Activated CD4-positive, alpha-beta T cell treated with anti-CD3 and anti-CD28 coated beads, Interleukin-10, Interleukin-2, amounts not matched to agents 100 ng/mL and 50 ng/mL, durations not matched to agents 16 hours and 8 hours (primary cell): ENCODE measurements at regions not wholly inside any gene's neighbourhood (a gene's known extent, or its start where the extent isn't known, plus 50 kb on each side); places are given as distances from the start of the nearest gene placed in this dataset.
A peak's percentile ranks its signal among the peaks of the same experiment; 100 is the strongest.

Source experiments
- DNase-seq: peaks from one replicate; pipeline ENCODE4 v3.0.0-alpha.2; 2020

DNA sequence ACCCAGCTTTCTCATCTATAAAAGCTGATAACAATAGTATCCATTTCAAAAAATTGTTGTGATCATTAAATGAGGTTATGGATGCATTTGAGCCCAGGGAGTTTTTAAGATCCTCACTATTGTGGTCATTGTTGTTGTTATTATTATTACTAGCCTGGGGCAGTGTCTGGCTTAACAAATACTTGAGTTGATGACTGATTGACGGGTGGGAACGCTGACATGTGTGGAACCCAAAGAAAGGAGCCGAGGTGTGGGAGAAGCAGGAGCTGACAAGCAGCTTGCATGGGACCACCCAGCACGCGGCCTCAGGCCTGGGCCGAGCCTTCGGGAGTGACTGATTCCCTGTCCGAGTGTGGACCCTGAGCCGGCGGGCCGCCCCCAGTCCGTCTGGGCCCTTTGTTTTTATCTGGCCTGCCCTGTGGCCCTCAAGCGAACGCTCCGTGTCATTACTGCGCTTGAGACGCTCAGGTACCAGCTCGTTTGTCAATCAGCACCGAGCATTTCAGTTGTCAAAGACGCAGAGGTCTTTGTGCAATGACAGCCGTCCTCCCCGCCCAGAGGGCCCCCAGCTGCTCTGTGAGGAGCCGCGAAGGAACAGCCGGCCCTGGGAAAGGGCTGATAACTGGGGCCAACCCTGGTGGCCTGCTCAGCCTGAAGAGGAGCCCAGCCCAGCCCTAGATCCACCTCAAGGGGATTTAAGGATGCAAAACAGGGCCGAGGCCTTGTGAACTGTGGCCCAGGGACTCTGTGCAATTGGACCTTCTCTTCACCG is 132.9 kb upstream of the FOXF1 start:
- DNase-seq, result no peak

DNA sequence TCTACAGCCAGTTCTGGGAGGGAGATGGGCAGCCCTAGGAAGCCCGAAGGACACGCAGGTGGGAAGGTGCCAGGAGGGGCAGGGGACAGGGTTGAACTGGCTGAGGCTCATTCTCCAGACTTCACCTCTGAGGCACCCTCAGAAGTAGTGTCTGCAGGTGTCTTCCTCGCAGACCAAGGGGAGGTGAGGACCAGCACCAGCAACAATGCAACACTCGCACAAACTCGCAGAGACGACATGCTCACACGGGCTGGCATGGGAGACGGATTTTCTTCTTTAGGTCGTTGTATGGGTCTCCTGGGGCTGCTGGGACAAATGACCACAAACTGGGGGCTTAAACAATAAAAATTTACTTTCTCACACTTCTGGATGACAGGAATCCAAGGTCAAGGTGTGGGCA is 132.2 kb upstream of the FOXF1 start:
- no peak for DNase-seq

DNA sequence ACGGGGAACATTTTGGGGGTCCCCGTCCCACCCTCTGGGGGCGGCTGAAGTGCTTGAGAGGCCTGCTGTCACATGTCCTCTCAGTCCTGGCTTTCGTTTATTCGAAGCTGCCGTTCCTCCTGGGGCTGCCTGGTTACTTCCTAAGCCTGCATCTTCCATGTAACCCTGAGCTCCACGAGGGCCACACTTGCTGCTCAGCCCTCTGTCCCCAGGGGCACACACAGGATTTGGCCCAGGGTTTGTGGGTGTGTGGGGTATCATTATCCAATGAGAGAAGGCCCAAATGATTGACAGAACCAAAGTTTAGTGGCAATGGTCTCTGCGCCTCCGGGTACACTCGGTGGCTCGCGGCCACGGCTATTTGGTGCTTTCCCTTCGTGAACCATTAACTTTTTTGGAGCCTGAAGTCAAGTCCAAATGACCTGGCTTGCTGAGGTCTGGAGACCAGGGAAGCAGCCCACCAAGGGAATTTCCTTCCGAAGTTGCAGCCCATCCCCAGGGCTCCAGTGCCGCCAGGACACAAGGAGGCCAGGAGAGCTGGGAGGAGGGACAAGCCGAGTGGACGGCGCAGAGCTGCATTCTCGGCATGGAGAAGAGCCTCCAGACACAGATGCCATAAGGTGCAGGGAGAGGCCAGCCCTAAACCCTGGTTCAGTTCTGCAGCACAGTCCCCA is 131.4 kb upstream of the FOXF1 start:
- no peak for DNase-seq

DNA sequence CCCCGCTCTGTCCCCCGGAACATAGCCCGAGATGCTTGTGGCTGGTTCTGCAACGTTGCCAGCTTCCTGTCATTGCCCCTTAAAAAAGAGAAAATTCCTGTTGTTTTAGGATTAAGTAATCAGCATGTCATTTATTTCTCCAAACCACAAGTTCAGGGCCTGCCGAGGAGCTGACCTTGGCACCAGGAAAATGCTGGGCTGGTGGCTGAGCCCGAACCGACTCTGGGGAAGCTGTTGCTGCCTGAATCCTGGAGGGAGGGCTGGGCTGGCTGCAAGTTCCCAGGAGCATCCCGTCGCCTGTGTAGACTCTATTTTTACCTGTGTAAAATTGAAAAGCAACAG is 130.9 kb upstream of the FOXF1 start:
- no peak for DNase-seq

DNA sequence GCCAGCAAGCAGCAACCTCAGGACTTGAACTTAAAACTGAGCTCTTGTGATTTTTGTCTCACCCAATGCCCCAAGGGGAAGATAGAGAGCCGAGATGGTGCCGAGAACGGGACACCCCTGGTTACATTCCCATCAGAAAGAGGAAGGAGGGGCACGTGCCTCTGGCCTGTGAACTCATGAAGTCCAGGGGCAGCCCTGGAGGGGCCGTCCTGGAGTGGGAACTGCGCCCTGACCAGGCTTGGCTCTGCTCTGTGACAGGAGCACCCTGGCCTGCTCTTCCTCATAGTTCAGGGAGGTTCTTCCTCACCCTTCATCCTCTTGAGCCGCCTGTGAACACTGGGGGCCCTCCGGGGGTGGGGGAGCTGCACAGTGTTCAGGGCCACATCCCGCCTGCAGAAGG is 130.3 kb upstream of the FOXF1 start:
- no peak for DNase-seq

DNA sequence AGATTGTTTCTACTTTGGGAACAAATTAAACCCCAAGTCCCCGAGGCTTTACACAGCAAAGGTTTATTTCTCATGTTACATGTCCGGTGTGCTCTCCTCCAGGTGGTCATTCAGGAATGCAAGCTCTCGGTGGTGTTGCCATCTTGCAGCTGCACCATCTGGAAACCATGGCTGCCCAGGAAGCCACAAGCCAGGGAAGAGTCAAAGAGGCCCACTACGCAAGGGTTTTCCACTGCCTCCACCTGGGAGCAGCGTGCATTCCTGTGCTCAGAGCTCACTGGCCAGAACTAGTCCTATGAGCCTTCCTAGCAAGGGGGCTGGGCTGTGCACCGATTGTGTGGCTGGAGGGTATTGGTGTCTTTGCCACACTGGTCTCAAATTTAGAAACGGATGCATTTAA is 128.8 kb upstream of the FOXF1 start:
- DNase-seq, result no peak

DNA sequence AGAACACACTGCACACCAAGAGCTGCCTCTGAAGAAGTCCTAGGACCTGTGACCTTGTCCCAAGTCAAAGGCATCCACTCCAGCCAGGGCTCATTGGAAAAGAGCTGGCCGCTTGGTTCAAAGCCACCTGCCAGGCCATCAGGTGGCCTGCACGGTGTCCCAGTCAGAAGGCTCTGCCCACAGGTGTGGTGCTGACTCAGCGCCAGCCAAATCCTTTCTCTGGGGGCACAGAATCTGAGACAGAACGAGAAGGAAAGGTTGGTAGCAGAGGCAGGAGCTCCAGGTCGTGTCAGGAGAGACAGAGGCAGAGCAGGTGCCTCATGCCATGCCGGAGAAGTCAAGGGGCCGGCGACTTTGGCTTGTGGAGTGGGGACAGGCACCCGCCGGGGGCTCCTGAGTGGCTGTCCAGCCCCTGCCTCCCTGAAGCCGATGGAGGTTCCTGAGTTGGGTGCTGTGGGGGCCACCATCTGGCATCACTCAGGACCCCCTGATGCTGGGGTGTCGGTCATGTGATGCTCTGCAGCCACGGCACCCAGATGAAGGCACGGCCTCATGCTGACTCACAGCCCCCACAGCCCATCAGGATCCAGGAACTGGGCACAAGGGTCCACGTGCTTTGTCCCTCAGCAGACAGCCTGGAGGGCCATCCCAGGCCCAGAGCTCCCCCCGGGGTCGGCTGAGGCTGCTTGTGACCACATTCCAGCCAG is 128.1 kb upstream of the FOXF1 start:
- DNase-seq, result no peak

DNA sequence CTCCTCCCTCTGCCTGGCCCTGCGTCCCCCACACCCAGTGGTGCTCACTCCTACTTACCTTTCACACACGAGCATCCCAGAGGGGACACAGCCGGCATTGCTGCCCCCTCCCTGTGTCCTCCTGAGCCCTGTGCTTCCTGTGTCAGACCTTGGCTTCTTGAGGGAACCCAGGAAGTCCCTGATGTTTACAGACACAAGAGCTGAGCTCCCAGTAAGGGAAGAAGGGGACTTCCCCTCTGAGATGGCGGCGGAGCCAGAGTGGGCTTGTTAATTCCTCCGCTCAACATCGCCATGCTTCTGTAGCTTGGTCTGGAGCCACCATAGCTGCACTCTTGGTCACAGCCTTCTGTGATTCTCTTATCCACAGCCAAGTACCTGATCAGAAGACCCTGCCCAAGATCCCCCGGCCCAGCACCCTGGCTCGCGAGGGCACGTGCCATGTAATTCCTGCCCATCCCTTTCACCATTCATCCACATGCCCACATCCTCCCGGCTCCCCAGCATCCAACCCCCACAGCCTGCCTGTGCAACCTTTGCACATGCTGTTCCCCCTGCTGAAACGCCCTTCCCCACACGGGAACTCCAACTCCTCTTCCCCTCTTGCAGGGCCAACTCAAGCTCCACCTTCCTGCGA is 127.4 kb upstream of the FOXF1 start:
- DNase-seq, result no peak

DNA sequence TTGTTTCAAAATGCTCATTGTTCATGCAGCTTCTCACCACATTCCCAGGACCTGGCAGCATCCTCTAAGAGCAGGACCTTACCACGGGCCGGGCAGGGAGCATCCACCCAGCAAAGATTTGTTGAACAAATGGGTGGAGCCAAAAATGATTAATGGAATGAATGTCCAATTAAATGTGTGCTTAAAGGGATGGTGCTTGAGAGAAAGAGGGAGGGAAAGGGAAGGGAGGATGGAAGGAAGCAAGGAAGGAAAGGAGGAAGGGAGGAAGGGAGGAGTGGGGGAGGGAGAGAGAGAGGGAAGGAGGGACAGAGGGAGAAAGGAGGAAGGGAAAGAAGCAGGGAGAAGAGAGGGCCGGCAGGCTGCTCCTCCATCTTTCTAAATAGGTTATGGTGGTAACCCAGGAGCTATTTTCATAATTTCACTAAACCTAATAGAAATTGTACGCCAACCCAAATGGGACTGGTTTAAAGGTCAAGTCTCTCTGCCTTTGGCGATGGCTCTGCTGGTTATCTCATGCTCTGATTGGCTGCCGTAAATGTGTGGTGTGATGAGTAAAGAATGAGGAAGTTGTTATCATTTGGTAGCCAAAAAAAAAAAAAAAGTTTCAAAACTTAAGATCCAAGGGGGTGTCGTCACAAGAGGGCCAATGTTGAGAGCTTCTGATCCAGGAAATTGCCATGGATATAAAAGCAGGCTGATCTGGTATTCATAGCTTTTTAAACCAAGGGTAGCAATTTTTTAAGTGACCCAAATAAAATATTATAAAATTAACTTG is 126.7 kb upstream of the FOXF1 start:
- DNase-seq, result no peak

DNA sequence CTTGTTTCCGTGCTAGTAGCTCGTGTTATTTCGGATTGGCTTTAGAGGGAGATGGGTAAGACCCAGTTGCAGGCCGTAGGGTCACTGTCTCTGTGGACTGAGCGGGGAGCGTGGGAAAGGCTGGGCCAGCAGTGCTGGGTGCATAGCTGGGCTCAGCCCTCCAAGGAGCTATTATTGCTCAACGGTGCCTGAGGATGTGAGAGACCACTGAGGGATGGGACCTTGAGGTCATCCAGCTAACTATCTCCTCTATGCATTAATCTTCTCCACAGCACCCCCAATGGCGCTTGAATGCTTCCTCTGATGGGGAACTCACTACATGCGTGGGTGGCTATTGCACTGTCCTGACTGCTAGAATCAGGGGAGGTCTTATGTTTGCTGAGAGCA is 126.1 kb upstream of the FOXF1 start:
- no peak for DNase-seq

DNA sequence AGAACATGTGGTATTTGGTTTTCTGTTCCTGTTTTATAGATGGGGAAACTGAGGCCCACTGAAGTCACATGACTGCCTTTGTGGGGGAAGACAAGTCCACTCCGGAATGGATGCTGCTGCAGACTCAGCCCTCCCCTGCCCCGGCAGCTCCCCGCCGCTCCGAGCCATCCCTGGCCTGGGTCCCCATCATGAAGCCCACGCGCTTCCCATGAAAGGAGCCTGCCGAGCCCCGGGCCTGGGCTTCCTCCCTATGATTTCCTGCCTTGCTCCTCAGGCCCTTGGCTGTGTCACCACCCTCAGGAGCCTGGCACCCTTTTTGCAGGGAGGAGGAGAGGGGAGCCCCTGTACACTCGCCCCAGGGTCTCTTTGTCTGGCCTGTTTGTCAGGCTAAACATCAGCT is 125.3 kb upstream of the FOXF1 start:
- no peak for DNase-seq

DNA sequence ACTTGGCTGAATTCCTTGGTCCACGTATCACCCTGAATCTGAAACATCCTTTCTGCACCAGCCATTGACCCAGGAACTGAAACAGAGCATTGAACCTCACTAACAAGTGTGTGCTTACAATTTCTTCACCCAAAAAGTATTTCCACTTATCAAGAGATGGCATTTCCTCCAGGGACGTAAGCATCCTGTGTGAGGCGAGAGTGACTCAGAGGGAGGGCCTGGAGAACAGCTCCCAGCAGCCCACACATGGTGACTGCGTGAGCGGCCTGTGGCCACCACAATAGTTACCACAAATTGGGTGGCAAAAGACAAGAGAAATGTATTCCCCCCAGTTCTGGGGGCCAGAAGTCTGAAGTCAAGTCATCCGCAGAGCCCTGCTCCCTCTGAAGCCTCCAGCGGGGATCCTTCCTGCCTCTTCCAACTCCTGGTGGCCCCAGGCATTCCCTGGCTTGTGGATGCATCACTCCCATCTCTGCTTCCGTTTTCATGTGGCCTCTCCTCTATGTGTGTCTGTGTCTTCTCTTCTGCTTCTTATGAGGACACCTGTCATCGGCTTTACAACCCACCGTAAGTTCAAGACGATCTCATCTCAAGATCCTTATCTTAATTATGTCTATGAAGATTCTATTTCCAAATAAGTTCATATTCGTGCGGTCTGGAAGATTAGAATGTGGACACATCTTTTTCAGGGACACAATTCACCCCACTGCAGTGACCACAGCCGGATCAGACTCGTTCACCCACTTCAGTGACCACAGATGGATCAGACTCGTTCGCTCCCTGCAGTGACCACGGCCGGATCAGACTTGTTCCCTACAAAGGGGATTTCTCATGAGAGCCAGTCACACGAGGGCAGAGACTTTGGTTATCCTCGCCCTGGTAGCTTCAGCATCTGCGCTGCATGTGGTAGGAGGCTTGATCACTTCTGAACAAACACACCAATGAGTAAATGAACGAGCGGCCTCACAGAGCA is 122.6 kb upstream of the FOXF1 start:
- peak; percentile 7 for DNase-seq

DNA sequence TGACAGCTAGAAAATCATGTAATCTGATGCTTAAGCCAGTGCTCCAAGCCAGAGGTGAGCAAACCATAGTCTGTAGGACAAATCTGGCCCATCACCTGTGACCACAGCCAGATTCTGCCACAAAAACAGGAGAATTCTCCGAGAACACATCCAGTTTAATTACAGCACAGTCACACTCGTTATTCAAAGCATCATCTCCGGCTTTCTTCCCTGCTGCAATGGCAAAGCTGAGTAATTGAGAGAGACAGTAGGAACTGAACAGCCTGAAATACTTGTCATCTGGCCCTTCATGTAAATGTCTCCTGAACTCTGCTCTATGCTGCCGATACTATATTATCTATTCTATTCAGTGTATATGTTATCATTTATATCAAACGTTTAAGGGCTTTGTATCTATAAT is 121.4 kb upstream of the FOXF1 start:
- no peak for DNase-seq

DNA sequence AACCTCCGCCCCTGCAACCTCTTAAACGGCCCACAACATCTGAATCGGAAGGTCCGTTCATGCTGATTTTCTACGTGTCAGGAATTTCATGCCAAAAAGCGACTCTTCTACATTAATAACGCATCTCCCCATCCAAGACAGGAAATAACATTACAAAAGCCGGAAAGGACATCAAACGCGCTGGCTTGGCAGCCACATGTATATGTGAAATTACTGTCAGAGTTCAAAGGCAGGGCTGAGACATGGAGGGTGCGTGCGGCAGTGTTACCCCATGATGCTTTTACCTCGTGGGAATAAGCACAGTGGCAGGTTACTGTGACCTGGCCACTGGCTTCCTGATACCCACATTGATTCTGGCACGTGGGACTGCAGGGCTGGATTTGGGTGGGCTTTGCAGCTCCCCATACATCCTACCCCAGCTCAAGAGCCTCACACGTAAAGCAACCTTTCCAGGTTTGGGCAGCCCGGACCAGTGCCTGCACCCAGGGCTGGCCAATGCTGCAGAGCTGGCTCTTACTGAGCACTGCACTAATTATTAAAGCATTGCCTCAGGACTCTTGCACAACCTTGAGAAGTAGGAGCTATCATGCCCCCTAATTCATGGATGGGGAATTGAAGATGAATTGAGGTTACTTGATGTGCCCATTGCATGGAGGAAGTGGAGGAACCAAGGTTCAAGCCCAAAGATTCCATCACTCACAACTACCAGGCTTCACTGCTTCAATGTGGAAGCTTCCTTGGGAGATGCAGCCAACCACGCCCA is 120.6 kb upstream of the FOXF1 start:
- DNase-seq, result no peak

DNA sequence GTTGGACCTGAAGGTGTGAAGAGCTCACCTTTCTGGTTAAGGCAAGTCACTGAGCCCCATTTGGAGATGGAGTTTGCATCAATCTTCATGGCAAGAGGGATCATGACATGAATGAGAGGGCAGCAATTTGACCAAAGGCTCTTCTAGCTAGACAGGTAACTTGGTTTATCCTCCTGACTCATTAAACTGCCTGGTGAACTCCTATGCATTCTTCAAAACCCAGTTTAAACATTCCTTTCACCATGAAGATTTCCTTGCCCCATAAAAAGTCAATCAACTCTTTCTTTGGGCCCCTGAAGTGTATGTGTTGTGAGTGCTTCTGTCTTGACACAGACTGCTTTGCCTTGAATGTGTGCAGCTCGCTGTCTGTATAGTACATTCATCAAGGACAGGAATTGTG is 120.0 kb upstream of the FOXF1 start:
- DNase-seq, result no peak

DNA sequence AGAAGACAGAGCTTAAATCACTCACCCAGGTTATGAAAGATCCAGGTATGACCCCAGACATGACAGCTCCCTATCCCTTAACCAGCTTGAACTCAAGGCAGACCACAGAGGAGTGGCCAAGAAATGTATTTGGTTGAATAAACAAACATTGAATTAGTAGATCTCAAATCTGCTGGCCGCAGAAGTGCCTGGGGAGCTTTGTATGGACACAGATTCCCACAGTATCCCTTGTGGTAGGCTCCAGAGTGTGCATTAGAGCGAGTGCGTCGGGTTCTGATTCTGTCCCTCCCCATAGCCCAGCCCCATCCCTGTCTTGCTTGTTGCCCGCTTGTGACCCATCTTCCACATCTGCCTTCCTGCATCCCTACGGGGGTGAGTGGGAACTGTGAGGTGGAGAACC is 118.8 kb upstream of the FOXF1 start:
- DNase-seq, result no peak

DNA sequence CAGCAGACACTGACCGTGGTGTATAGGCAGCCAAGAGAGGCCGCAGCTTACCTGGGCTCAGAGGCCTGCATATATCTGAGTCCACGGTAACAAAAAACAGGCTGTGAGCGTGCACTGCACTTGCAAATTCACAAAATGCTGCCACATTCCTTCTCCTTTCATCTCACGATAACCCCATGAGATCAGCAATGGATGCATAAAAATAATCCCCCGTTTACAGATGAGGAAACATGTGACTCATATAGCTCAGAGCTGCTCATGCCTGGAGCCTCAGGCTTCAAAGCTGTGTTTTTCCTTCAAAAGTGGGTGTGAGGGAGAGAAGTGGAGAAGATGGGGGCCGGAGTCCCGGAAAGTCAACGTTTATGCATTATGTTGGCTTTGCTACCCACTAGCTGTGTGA is 118.3 kb upstream of the FOXF1 start:
- no peak for DNase-seq

DNA sequence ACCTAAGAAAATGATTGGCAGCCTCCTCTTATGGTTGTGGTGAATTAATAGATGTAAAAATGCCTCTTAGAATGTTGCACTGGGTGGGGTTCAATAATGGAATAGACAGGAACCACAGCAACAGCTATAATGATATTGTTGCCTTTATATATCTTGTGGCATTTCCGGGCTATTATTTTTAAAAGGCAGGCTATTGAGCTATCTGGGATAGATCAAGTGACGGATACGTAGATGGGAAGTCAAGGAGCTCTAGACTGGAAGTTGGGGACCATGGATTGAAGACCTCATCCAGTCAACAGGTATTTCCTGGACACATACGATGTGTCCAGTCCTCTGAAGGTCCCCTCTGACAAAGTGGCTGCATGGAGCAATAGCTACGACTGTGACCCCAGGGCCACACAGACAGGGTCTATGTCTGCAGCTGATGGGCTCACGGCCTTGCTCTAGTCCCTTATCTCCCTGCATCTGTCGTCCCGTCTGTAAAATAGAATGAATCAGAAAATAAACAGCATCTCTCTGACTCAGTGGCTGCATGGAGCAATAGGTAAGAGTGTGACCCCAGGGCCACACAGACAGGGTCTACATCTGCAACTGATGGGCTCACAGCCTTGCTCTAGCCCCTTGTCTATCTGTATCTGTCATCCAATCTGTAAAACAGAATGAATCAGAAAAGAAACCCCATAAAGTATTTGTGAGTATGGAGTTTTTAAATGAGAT is 117.7 kb upstream of the FOXF1 start:
- no peak for DNase-seq

DNA sequence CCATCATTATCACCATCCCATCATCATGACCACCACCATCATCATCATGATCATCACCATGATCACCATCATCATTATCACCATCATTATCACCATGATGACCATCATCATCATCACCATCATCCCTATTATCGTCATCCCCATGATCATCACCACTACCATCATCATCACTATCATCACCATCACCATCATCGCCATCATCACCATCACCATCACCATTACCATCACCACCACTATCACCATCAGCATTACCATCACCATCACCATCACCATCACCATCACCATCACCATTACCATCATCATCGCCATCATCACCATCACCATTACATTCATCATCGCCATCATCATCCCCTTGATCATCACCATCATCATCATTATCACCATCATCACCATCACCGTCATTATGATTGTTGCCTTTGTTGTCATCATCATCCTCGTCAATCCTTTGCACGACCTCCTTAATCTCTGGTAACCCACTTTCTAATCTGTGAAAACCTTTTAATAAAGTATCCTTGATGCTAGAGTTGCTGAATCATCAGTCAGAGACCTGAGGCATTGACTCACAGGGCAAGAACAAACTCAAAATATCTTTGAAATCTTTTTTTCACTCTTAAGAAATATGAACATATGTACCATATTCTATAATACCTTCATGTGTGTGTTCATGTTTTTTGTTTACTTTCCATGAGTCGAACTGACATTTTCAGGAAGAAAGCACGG is 116.3 kb upstream of the FOXF1 start:
- no peak for DNase-seq

DNA sequence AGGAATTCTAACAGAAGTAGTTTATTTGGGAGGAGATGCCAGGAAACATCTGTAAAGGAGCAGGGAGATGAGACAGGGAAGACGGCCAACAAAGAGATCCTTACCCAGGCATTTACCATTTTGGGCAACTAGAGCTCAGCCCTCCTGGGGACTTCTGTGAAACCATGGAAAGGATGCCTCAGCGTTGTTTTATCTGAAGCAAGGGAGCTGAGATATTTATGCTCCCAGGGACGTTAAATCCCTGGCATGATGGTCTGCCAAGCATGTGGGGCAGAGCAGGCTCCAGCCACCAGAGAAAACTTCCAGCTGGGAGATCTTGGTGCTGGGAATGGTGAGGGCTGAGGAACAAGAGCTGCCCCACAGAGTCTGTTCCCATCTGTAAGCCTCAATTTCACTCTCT is 114.8 kb upstream of the FOXF1 start:
- DNase-seq, result no peak
